ENCODE measurements at regions not wholly inside any gene's neighbourhood (a gene's known extent, or its start where the extent isn't known, plus 50 kb on each side); places are given as distances from the start of the nearest gene placed in this dataset.
"Not testable (repeated sequence)": the region's sequence is repeated elsewhere in the genome, so short reads cannot be mapped to it uniquely, and the experiment has no call there.

DNA sequence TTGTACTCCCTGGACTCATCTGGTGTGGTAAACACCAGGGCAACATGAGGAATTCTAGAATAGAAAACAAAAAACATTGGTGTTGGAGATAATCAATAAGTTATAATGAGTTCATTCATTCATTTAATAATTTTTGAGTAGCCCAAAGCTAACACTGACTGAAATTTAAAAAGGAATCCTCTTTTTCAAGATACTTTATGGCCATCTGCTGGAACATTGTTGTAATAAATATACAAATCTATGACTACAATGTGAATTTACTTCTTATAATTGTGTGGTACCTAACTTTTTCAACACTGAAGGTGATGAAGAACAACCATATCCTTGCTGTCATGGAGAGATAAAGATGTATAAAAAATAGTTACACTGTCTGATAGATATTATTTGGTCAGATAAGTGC, 687.3 kb upstream of the MIS18BP1 start:
- no peaks in the 10 kb centered on the region for H3K36me3 ChIP-seq (ENCODE audit: control insufficient read depth, insufficient read depth, low read length)
- no peaks in the 10 kb centered on the region for H3K27me3 Mint-ChIP-seq (ENCODE audit: insufficient read depth, unreplicated experiment)
- H3K4me1 ChIP-seq, result no peaks in the 10 kb centered on the region
- H3K4me3 Mint-ChIP-seq (ENCODE audit: unreplicated experiment), result no peak overlapping the region
- no peaks in the 10 kb centered on the region for H3K9me3 Mint-ChIP-seq (ENCODE audit: unreplicated experiment)
- ChIA-PET CTCF (no interaction called here), POLR2A (no interaction called here)
- TF ChIP-seq, protein P1, sequence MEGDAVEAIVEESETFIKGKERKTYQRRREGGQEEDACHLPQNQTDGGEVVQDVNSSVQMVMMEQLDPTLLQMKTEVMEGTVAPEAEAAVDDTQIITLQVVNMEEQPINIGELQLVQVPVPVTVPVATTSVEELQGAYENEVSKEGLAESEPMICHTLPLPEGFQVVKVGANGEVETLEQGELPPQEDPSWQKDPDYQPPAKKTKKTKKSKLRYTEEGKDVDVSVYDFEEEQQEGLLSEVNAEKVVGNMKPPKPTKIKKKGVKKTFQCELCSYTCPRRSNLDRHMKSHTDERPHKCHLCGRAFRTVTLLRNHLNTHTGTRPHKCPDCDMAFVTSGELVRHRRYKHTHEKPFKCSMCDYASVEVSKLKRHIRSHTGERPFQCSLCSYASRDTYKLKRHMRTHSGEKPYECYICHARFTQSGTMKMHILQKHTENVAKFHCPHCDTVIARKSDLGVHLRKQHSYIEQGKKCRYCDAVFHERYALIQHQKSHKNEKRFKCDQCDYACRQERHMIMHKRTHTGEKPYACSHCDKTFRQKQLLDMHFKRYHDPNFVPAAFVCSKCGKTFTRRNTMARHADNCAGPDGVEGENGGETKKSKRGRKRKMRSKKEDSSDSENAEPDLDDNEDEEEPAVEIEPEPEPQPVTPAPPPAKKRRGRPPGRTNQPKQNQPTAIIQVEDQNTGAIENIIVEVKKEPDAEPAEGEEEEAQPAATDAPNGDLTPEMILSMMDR (IDR thresholded peaks at IDR 0.05; ENCODE audit: insufficient read depth in 1 of 2, low read depth in 1 of 2, low read length in 1 of 2, severe bottlenecking in 1 of 2, unreplicated experiment in 1 of 2), result no peak
- H3K36me3 Mint-ChIP-seq (ENCODE audit: insufficient read depth, unreplicated experiment), result no peaks in the 10 kb centered on the region
- no peak overlapping the region for H3K27ac Mint-ChIP-seq (ENCODE audit: unreplicated experiment)
- no peaks in the 10 kb centered on the region for H3K9me3 ChIP-seq
- intact Hi-C loops (cut with micrococcal nuclease; ENCODE audit: unreplicated experiment), result no loop called here
- H3K4me3 ChIP-seq (ENCODE audit: low read depth, low read length), result no peak overlapping the region
- H3K4me1 Mint-ChIP-seq (ENCODE audit: low read depth, unreplicated experiment), result no peaks in the 10 kb centered on the region
- BruUV-seq (replicated peaks), result no TSS peak
- H3K27me3 ChIP-seq (replicated peaks; ENCODE audit: control insufficient read depth, insufficient read depth, low read length), result no peaks in the 10 kb centered on the region
- DNase-seq, result no peak

DNA sequence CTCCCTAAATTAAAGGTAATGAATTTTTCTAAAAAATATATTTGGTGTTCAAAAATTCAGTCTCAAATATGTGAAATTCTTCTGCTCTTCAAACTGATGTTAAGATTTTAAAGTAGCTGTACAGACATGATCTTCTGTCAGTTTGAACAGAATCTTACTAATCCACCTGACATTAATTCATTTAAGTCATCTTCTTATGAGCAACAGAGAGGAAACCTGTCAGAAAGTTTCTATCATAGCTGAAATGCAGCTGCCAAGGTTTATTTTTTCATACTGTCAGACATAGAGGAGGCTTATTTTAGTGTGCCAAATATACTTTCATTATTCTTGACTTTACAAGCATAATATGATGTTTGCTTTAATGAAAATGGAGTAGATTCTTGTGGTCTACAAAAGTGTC, 686.6 kb upstream of the MIS18BP1 start:
- no peaks in the 10 kb centered on the region for H3K27me3 ChIP-seq (replicated peaks; ENCODE audit: control insufficient read depth, insufficient read depth, low read length)
- Mint-ChIP-seq H3K4me1 (ENCODE audit: low read depth, unreplicated experiment) (no peaks in the 10 kb centered on the region), H3K4me3 (ENCODE audit: unreplicated experiment) (no peak overlapping the region), H3K9me3 (ENCODE audit: unreplicated experiment) (peaks cover under 1% of the 10 kb centered on the region), H3K27me3 (ENCODE audit: insufficient read depth, unreplicated experiment) (no peaks in the 10 kb centered on the region), H3K27ac (ENCODE audit: unreplicated experiment) (no peak overlapping the region), H3K36me3 (ENCODE audit: insufficient read depth, unreplicated experiment) (no peaks in the 10 kb centered on the region)
- H3K36me3 ChIP-seq (ENCODE audit: control insufficient read depth, insufficient read depth, low read length), result no peaks in the 10 kb centered on the region
- TF ChIP-seq, protein P1 (IDR thresholded peaks at IDR 0.05; ENCODE audit: insufficient read depth in 1 of 2, low read depth in 1 of 2, low read length in 1 of 2, severe bottlenecking in 1 of 2, unreplicated experiment in 1 of 2), result no peak
- no peak overlapping the region for H3K4me3 ChIP-seq (ENCODE audit: low read depth, low read length)
- H3K9me3 ChIP-seq, result no peaks in the 10 kb centered on the region
- no peaks in the 10 kb centered on the region for H3K4me1 ChIP-seq
- no peak for DNase-seq
- POLR2A ChIA-PET, result no interaction called here
- intact Hi-C loops (cut with micrococcal nuclease; ENCODE audit: unreplicated experiment), result no loop called here
- CTCF ChIA-PET, result no interaction called here
- no TSS peak for BruUV-seq (replicated peaks)

DNA sequence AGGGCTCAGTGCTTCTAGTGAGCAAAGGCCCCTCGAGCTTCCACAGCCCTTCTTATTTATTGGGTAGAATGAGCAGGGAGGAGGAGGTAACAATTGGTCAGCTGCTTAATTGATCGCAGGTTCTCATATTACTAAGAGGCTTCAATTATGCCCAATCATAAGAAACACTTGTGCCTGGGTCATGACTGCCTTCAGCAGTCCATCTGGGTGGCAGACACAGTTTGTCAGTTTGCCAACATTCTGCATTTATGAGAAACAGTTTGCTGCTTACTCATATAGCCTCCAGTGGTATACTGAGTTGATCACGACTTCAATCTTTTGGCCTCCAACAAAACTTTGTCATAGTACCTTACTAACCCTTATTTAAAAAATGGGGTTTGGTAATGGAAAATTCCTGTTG, 667.0 kb upstream of the MIS18BP1 start:
- CTCF ChIA-PET; H3K4me3 Mint-ChIP-seq (ENCODE audit: unreplicated experiment); H3K4me3 ChIP-seq (ENCODE audit: low read depth, low read length); H3K36me3 ChIP-seq (ENCODE audit: control insufficient read depth, insufficient read depth, low read length); H3K27ac Mint-ChIP-seq (ENCODE audit: unreplicated experiment); H3K27me3 ChIP-seq (replicated peaks; ENCODE audit: control insufficient read depth, insufficient read depth, low read length); H3K36me3 Mint-ChIP-seq (ENCODE audit: insufficient read depth, unreplicated experiment); DNase-seq; H3K9me3 ChIP-seq; H3K4me1 Mint-ChIP-seq (ENCODE audit: low read depth, unreplicated experiment); intact Hi-C loops (cut with micrococcal nuclease; ENCODE audit: unreplicated experiment); BruUV-seq (replicated peaks); H3K27me3 Mint-ChIP-seq (ENCODE audit: insufficient read depth, unreplicated experiment); H3K4me1 ChIP-seq; H3K9me3 Mint-ChIP-seq (ENCODE audit: unreplicated experiment); POLR2A ChIA-PET: not testable (repeated sequence)

DNA sequence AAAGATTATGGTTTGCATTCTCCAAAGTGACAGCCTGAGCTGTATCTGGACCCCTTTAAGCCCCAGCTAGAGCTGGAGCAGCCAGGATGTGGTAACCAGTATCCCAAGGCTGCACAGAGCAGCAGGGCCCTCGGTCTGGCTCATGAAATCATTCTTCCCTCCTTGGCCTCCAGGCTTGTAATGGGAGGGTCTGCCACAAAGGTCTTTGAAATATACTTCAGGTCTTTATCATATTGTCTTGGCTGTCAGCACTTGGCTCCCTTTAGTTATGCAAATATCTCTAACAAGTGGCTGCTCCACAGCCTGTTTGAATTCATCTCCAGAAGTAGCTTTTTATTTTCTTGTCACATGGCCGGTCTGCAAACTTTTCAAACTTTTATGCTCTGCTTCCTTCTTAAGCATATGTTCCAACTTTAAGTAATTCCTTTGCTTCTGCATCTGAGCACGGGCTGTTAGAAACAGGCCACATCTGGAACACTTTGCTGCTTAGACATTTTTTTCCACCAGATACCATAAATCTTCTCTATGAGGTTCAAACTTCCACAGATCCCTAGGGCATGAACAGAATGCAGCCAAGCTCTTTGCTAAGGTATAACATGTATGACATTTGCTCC, 663.4 kb upstream of the MIS18BP1 start:
- no peak for DNase-seq
- intact Hi-C loops (cut with micrococcal nuclease; ENCODE audit: unreplicated experiment), result no loop called here
- Histone ChIP-seq H3K4me1 (no peaks in the 10 kb centered on the region), H3K27me3 (replicated peaks; ENCODE audit: control insufficient read depth, insufficient read depth, low read length) (no peaks in the 10 kb centered on the region), H3K4me3 (ENCODE audit: low read depth, low read length) (no peak overlapping the region), H3K36me3 (ENCODE audit: control insufficient read depth, insufficient read depth, low read length) (no peaks in the 10 kb centered on the region), H3K9me3 (no peaks in the 10 kb centered on the region; the same call in 1 of the 2 replicates)
- Mint-ChIP-seq H3K36me3 (ENCODE audit: insufficient read depth, unreplicated experiment) (no peaks in the 10 kb centered on the region), H3K4me1 (ENCODE audit: low read depth, unreplicated experiment) (no peaks in the 10 kb centered on the region), H3K9me3 (ENCODE audit: unreplicated experiment) (peaks cover 10% of the 10 kb centered on the region), H3K27me3 (ENCODE audit: insufficient read depth, unreplicated experiment) (no peaks in the 10 kb centered on the region), H3K27ac (ENCODE audit: unreplicated experiment) (no peak overlapping the region), H3K4me3 (ENCODE audit: unreplicated experiment) (no peak overlapping the region)
- CTCF ChIA-PET, result no interaction called here
- POLR2A ChIA-PET, result no interaction called here
- TF ChIP-seq, protein P1 (IDR thresholded peaks at IDR 0.05; ENCODE audit: insufficient read depth in 1 of 2, low read depth in 1 of 2, low read length in 1 of 2, severe bottlenecking in 1 of 2, unreplicated experiment in 1 of 2), result no peak
- BruUV-seq (replicated peaks), result no TSS peak
